ENCODE measurements at regions not wholly inside any gene's neighbourhood (a gene's known extent, or its start where the extent isn't known, plus 50 kb on each side); places are given as distances from the start of the nearest gene placed in this dataset.

DNA sequence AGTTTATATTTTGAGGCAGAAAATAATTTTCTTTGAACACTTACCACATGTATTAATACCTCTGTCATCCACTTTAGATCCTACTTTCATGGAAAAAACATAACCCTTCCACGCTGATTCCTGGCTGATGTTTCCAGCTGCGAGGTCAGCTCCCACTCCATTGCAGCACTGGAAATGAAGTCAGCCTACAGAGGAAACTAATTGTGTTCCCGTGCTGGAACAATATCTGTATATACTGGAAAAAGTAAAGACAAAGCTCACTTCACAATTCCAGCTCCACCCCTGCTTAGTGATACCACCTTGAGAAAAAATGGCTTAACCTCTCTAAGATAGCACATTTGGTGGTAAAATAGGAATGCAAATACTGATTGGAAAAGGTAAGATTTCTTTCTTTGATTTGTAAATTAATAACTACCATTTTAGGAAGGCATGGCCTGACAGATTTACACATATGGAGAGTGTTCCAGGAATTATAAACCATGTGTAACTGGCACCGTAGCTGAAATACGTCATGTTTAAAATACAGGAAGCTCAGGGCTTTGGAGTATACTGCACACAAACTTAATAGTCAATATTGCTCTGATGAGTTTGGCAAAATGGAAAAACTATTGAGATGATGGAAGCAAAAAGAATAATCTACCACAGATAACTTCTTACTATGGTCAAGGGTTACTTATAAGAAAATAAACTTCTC is 90.0 kb downstream of the TRIB2 start (continued):
- TF ChIP-seq, protein P1, sequence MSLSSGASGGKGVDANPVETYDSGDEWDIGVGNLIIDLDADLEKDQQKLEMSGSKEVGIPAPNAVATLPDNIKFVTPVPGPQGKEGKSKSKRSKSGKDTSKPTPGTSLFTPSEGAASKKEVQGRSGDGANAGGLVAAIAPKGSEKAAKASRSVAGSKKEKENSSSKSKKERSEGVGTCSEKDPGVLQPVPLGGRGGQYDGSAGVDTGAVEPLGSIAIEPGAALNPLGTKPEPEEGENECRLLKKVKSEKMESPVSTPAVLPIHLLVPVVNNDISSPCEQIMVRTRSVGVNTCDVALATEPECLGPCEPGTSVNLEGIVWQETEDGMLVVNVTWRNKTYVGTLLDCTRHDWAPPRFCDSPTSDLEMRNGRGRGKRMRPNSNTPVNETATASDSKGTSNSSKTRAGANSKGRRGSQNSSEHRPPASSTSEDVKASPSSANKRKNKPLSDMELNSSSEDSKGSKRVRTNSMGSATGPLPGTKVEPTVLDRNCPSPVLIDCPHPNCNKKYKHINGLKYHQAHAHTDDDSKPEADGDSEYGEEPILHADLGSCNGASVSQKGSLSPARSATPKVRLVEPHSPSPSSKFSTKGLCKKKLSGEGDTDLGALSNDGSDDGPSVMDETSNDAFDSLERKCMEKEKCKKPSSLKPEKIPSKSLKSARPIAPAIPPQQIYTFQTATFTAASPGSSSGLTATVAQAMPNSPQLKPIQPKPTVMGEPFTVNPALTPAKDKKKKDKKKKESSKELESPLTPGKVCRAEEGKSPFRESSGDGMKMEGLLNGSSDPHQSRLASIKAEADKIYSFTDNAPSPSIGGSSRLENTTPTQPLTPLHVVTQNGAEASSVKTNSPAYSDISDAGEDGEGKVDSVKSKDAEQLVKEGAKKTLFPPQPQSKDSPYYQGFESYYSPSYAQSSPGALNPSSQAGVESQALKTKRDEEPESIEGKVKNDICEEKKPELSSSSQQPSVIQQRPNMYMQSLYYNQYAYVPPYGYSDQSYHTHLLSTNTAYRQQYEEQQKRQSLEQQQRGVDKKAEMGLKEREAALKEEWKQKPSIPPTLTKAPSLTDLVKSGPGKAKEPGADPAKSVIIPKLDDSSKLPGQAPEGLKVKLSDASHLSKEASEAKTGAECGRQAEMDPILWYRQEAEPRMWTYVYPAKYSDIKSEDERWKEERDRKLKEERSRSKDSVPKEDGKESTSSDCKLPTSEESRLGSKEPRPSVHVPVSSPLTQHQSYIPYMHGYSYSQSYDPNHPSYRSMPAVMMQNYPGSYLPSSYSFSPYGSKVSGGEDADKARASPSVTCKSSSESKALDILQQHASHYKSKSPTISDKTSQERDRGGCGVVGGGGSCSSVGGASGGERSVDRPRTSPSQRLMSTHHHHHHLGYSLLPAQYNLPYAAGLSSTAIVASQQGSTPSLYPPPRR (CRISPR knock-in tag; IDR thresholded peaks at IDR 0.05; ENCODE audit: borderline replicate concordance), result no peak

DNA sequence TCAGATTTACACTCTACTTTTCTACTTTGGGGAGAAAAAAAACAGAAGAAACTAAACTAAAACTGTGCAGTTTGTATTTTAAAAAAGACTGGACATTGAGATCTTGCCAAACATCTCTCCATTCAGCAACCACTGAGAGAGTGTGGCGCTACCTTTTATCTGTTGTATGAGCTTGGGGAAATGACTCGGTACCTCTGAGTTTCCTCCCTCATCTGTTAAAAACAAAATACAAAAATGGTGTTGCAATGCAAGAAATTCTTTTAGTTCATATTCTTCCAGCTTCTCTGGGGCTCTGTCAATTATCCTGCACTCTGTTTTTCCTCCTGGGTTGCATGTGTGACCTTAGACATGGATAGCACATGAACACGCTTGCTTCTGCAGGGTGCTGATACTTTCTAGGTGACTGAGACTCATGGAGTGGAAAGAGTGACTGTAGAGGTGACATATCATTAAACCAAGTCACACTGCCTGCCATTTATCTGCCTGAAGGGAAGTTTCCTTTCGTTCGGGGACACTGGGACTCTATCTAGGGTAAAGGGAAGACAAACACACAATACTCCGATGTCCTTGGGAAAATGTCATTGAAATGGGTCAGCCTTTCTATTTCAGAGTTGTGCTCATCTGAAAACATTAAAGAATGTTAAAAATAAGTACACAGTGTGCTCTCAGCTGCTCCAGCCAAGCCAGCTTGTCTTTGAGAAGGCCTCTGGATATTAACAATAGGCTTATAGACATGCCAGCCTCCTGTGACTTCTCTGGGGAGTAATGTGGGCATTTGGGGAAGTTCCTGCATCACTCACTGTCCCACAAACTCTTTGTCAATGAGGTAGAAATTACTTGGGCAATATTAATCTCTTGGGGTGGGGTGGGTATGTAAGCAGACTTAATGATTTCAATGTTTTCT is 91.4 kb downstream of the TRIB2 start:
- intact Hi-C loops (cut with micrococcal nuclease; ENCODE audit: unreplicated experiment), result no loop called here
- no peak for FAIRE-seq
- Histone ChIP-seq H3K4me2 (ENCODE audit: low read depth, low read length) (no peak overlapping the region), H3K4me1 (ENCODE audit: insufficient read depth, low read length) (no peaks in the 10 kb centered on the region), H4K20me1 (ENCODE audit: insufficient read depth, low read length) (no peaks in the 10 kb centered on the region), H3K36me3 (replicated peaks in 1 of 2; ENCODE audit: control insufficient read depth in 1 of 2, insufficient read depth in 2 of 2, low read length in 2 of 2) (no peaks in the 10 kb centered on the region), H3K79me2 (ENCODE audit: insufficient read depth, low read length) (no peaks in the 10 kb centered on the region), H3K9me3 (ENCODE audit: low read length) (peaks cover 3% of the 10 kb centered on the region), H3K27ac (ENCODE audit: extremely low read length, insufficient read depth, low read length) (no peak overlapping the region), H2AFZ (ENCODE audit: low read length) (no peak overlapping the region), H3K4me3 (replicated peaks in 1 of 3; ENCODE audit: insufficient read depth in 1 of 3, low read depth in 2 of 3, low read length in 3 of 3) (no peak overlapping the region), H3K27me3 (ENCODE audit: control insufficient read depth in 1 of 2, insufficient read depth in 2 of 2, low read length in 2 of 2) (no peaks in the 10 kb centered on the region), H3K9ac (ENCODE audit: insufficient read depth, low read depth, low read length) (no peak overlapping the region)
- WGBS (ENCODE audit: low lambda C conversion rate), result 26% methylated on average over 6 of the region's 6 CpGs
- DNase-seq (ENCODE audit: low spot score), result no peak
- CTCF ChIA-PET (ENCODE audit: low intra/inter-chr PET ratio, low total read pairs), result no interaction called here
- in situ Hi-C loops (cut with HindIII; ENCODE audit: extremely low pct_ligation_motif_present, low pct_unique_long_range_greater_than_20kb), result no loop called here
- no TSS peak for BruUV-seq (replicated peaks)
- POLR2A ChIA-PET, result no interaction called here
- no peak for ATAC-seq
- TF ChIP-seq RELA (CRISPR knock-in tag; IDR thresholded peaks at IDR 0.05), result no peak
- TF ChIP-seq, protein P2, sequence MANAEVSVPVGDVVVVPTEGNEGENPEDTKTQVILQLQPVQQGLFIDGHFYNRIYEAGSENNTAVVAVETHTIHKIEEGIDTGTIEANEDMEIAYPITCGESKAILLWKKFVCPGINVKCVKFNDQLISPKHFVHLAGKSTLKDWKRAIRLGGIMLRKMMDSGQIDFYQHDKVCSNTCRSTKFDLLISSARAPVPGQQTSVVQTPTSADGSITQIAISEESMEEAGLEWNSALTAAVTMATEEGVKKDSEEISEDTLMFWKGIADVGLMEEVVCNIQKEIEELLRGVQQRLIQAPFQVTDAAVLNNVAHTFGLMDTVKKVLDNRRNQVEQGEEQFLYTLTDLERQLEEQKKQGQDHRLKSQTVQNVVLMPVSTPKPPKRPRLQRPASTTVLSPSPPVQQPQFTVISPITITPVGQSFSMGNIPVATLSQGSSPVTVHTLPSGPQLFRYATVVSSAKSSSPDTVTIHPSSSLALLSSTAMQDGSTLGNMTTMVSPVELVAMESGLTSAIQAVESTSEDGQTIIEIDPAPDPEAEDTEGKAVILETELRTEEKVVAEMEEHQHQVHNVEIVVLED (CRISPR knock-in tag; IDR thresholded peaks at IDR 0.05; ENCODE audit: borderline replicate concordance), result no peak

Measured in HepG2 (cell line).